ENCODE measurements at regions not wholly inside any gene's neighbourhood (a gene's known extent, or its start where the extent isn't known, plus 50 kb on each side); places are given as distances from the start of the nearest gene placed in this dataset.
"Not testable (repeated sequence)": the region's sequence is repeated elsewhere in the genome, so short reads cannot be mapped to it uniquely, and the experiment has no call there.

DNA sequence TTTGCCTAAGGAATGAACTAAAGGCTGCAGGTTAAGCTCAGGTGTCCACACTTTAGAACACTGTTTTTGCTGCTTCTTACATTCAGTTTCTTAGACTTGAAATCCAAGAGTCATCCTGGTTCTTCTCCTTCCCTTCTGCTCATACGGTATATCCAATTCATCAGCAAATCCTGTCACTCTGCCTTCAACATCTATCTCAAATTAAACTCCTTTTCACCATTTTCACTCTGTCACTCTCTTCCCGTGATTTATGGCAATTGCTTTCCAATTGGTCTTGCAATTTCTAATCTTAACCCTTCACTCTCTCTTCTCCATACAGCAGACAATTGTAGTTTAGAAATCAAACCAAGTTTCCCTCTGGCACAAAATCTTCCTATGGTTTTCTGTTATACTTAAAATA is 182.9 kb downstream of the MRPS30 start:
- TF ChIP-seq ZFX (IDR thresholded peaks at IDR 0.05; ENCODE audit: borderline replicate concordance), result no peak
- no peak for TF ChIP-seq CTCF (IDR thresholded peaks at IDR 0.05)

DNA sequence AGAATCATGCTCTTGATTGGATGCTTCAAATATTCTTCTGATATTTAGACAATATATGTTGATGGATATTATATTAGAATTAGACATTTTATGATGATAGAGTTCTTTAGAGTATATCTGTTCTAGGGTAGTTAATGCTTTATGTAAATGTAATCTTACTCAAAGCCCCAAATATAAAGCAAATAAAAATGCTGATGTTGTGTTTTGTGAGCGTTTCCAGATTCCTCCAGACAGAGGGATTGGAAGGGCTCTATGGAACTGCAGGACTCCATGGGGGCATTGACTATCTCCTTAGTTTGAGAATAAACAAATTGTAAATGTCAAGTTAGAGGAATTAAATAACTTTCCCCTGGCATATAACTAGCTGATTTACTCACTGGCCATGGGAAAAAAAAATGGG is 184.5 kb downstream of the MRPS30 start:
- no peak overlapping the region for H3K27ac ChIP-seq
- TF ChIP-seq ZFX (IDR thresholded peaks at IDR 0.05; ENCODE audit: borderline replicate concordance), result no peak
- no peak for TF ChIP-seq CTCF (IDR thresholded peaks at IDR 0.05)

More for the DNA sequence above, 182.9 kb downstream of the MRPS30 start:
- H3K27ac ChIP-seq, result no peak overlapping the region

DNA sequence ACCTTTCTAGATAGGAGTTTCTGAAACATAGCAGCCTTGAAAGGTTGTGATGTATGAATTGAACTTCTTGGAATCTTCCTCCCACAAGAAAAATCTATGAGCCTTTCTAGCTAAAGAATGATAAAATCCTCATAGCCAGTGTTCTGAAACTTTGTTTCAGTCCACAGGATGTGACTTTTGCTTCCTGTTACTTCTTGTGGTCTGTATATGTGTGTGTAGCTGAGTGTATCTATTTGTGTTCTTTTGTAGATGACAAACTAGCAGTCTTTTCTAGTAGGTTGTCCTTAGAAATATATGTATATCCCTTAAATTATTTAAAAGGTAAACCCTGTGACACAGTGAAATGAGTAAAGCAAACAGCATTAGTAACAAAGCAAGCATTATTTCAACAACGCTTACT is 188.8 kb downstream of the MRPS30 start:
- no peak overlapping the region for H3K27ac ChIP-seq
- TF ChIP-seq CTCF (IDR thresholded peaks at IDR 0.05) (no peak), ZFX (IDR thresholded peaks at IDR 0.05; ENCODE audit: borderline replicate concordance) (no peak)

DNA sequence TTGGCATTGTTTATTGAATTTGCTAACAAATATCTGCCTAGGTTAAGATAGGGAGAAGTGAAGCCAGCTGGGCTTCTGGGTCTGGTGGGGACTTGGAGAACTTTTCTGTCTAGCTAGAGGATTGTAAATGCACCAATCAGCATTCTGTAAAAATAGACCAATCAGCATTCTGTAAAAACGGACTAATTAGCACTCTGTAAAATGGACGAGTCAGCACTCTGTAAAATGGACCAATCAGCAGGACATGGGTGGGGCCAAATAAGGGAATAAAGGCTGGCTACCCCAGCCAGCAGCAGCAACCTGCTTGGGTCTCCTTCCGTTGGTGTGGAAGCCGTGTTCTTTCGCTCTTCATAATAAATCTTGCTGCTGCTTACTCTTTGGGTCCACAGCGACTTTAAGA is 198.4 kb downstream of the MRPS30 start:
- H3K27ac ChIP-seq, result not testable (repeated sequence)

DNA sequence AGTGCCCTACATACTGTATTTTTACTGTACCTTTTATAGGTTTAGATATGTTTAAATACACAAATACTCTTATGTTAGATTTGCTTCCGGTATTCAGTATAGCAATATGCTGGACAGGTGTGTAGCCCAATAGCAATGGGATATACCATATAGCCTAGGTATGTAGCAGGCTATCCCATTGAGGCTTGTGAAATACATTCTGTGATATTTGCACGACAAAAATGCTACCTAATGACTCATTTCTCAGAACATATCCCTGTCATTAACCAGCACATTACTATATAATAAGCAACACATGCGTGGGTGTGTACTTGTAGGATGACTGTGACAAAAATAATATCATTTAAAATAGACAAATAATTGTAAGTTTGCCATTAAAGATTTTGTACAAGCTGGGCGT is 208.8 kb downstream of the MRPS30 start:
- H3K27ac ChIP-seq, result no peak overlapping the region
- TF ChIP-seq CTCF (IDR thresholded peaks at IDR 0.05) (no peak), ZFX (IDR thresholded peaks at IDR 0.05; ENCODE audit: borderline replicate concordance) (no peak)

DNA sequence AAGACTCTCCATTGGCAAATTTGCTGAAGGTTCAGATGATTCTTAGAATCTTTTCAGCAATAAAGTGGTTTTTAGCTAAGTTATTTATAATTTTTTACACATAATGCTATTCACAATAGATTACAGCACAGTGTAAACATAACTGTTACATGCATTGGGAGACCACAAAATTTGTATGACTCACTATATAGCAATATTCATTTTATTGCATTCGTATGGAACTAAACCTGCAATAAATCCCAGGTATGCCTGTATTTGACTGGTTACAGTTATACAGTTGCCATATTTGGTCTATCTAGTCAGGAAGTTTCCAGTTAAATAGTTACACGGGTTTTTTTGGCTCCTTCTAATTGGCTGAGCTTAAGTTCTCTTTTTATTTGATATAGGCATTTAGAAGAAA is 220.8 kb downstream of the MRPS30 start:
- no peak for TF ChIP-seq CTCF (IDR thresholded peaks at IDR 0.05)
- H3K27ac ChIP-seq, result no peak overlapping the region

- H3K27ac ChIP-seq, result no peak overlapping the region
- no peak for TF ChIP-seq CTCF (IDR thresholded peaks at IDR 0.05)
- no peak for TF ChIP-seq ZFX (IDR thresholded peaks at IDR 0.05; ENCODE audit: borderline replicate concordance)
Measured at GRCh38 chr5:45035991-45036390, 227.2 kb downstream of the MRPS30 start.

- H3K27ac ChIP-seq, result no peak overlapping the region
- TF ChIP-seq ZFX (IDR thresholded peaks at IDR 0.05; ENCODE audit: borderline replicate concordance) (no peak), CTCF (IDR thresholded peaks at IDR 0.05) (no peak)
Measured at GRCh38 chr5:45037927-45038326, 229.2 kb downstream of the MRPS30 start.

Measured in 22Rv1 (cell line).